Vagina (tissue), 2 donors: ENCODE measurements at regions not wholly inside any gene's neighbourhood (a gene's known extent, or its start where the extent isn't known, plus 50 kb on each side); places are given as distances from the start of the nearest gene placed in this dataset.

Experiments used
- DNase-seq, 2 donors: peaks; one replicate each; pipeline ENCODE4 v3.0.0-alpha.2; 2017; ENCODE audit errors: extremely low spot score in 2 of 2
- H3K27ac ChIP-seq: fragments of 200-600 bp; sonication (generic); one replicate; pipeline ENCODE4 v1.5.1; 2019
- H3K27me3 ChIP-seq: fragments of 200-600 bp; sonication (generic); one replicate; pipeline ENCODE4 v1.5.1; 2019
- H3K36me3 ChIP-seq, 2 donors: fragments of 200-600 bp; sonication (generic); one replicate each; pipeline ENCODE4 v1.5.1; 2017 to 2019
- H3K4me1 ChIP-seq: fragments of 200-600 bp; sonication (generic); one replicate; pipeline ENCODE4 v1.5.1; 2019
- H3K4me3 ChIP-seq, 2 donors: fragments of 200-600 bp; sonication (generic); 1 replicate in 1 of 2; 2 replicates in 1 of 2; pipeline ENCODE4 v1.5.1; 2016 to 2019
- H3K9me3 ChIP-seq: fragments of 200-600 bp; sonication (generic); one replicate; pipeline ENCODE4 v1.5.1; 2019
- CTCF ChIP-seq, 3 experiments: fragments of 450-650 bp in 2 of 3; fragments of 200-600 bp in 1 of 3; sonication (generic) in 1 of 3; IDR thresholded peaks; one replicate each; pipeline ENCODE4 v1.5.1; 2017 to 2019; ENCODE audit warnings: antibody characterized with exemption in 3 of 3, mild to moderate bottlenecking in 2 of 3, moderate library complexity in 2 of 3
- POLR2A ChIP-seq, 2 donors: fragments of 450-650 bp; IDR thresholded peaks; one replicate each; pipeline ENCODE4 v1.6.1; 2017; ENCODE audit warnings: antibody characterized with exemption in 2 of 2, mild to moderate bottlenecking in 2 of 2, moderate library complexity in 2 of 2
- POLR2AphosphoS5 ChIP-seq, 2 donors: sonication (generic); formaldehyde crosslinking; IDR thresholded peaks; one replicate each; pipeline ENCODE4 v1.9.0; 2017; ENCODE audit warnings: antibody characterized with exemption in 2 of 2, mild to moderate bottlenecking in 2 of 2, low read depth in 1 of 2; ENCODE audit not compliant: insufficient read depth in 1 of 2
- intact Hi-C: fragments of 100-400 bp; cut with DNase I; formaldehyde crosslinking; loops from one replicate; pipeline ENCODE4 v1.15.1; 2023

GRCh38 chr12:97335115-97335514 is 127.5 kb upstream of the RMST start:
- no peaks in the 10 kb centered on the region for H3K27me3 ChIP-seq
- no peaks in the 10 kb centered on the region for H3K4me1 ChIP-seq
- H3K27ac ChIP-seq, result no peak overlapping the region
- no peaks in the 10 kb centered on the region for H3K9me3 ChIP-seq
- no peak for DNase-seq
- TF ChIP-seq CTCF (IDR thresholded peaks at IDR 0.05), result no peak
- TF ChIP-seq POLR2AphosphoS5 (IDR thresholded peaks at IDR 0.05; ENCODE audit: insufficient read depth in 1 of 2, low read depth in 1 of 2), result no peak
- no peak for TF ChIP-seq POLR2A (IDR thresholded peaks at IDR 0.05)
- intact Hi-C loops, result no loop called here
- no peaks in the 10 kb centered on the region for H3K36me3 ChIP-seq
- no peak overlapping the region for H3K4me3 ChIP-seq

- intact Hi-C loops, result no loop called here
- Histone ChIP-seq H3K4me3 (no peak overlapping the region), H3K36me3 (no peaks in the 10 kb centered on the region), H3K27me3 (no peaks in the 10 kb centered on the region), H3K4me1 (no peaks in the 10 kb centered on the region), H3K27ac (no peak overlapping the region), H3K9me3 (no peaks in the 10 kb centered on the region)
- DNase-seq, result no peak
- no peak for TF ChIP-seq CTCF (IDR thresholded peaks at IDR 0.05)
- TF ChIP-seq POLR2AphosphoS5 (IDR thresholded peaks at IDR 0.05; ENCODE audit: insufficient read depth in 1 of 2, low read depth in 1 of 2), result no peak
- TF ChIP-seq POLR2A (IDR thresholded peaks at IDR 0.05), result no peak
Observed at GRCh38 chr12:97336900-97337751, 125.5 kb upstream of the RMST start.

DNA sequence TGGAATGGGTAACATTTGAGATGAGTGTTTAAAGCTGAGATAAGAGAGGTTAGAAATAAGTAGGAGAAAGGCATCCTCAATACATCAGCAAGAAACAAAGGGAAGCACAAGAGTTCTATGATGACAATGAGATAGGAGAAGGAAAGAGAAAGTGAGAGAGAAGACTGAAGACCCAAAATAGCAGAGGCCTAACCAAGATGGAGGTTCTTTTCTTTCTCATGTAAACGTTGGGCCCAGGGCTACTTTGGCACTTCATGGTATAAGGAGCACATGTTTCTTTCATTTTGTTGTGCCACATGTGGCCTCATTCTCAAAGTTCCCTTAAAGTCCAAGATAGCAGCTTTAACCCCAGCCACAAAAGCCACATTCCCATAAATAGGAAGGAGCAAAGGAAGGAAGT is 120.5 kb upstream of the RMST start:
- intact Hi-C loops, result no loop called here
- H3K9me3 ChIP-seq, result no peaks in the 10 kb centered on the region
- no peak for DNase-seq
- no peaks in the 10 kb centered on the region for H3K4me1 ChIP-seq
- no peaks in the 10 kb centered on the region for H3K27me3 ChIP-seq
- TF ChIP-seq POLR2AphosphoS5 (IDR thresholded peaks at IDR 0.05; ENCODE audit: insufficient read depth in 1 of 2, low read depth in 1 of 2) (no peak), POLR2A (IDR thresholded peaks at IDR 0.05) (no peak), CTCF (IDR thresholded peaks at IDR 0.05) (no peak)
- H3K27ac ChIP-seq, result no peak overlapping the region
- H3K36me3 ChIP-seq, result no peaks in the 10 kb centered on the region
- no peak overlapping the region for H3K4me3 ChIP-seq

GRCh38 chr12:97347956-97348355 is 114.6 kb upstream of the RMST start:
- DNase-seq, result no peak
- Histone ChIP-seq H3K27ac (no peak overlapping the region), H3K4me1 (no peaks in the 10 kb centered on the region), H3K4me3 (no peak overlapping the region), H3K36me3 (no peaks in the 10 kb centered on the region), H3K9me3 (no peaks in the 10 kb centered on the region), H3K27me3 (no peaks in the 10 kb centered on the region)
- intact Hi-C loops, result no loop called here
- TF ChIP-seq CTCF (IDR thresholded peaks at IDR 0.05), result no peak
- TF ChIP-seq POLR2A (IDR thresholded peaks at IDR 0.05), result no peak
- TF ChIP-seq POLR2AphosphoS5 (IDR thresholded peaks at IDR 0.05; ENCODE audit: insufficient read depth in 1 of 2, low read depth in 1 of 2), result no peak

- no peaks in the 10 kb centered on the region for H3K27me3 ChIP-seq
- TF ChIP-seq CTCF (IDR thresholded peaks at IDR 0.05) (no peak), POLR2A (IDR thresholded peaks at IDR 0.05) (no peak), POLR2AphosphoS5 (IDR thresholded peaks at IDR 0.05; ENCODE audit: insufficient read depth in 1 of 2, low read depth in 1 of 2) (no peak)
- no peaks in the 10 kb centered on the region for H3K4me1 ChIP-seq
- H3K4me3 ChIP-seq, result no peak overlapping the region
- intact Hi-C loops, result no loop called here
- no peak for DNase-seq
- H3K27ac ChIP-seq, result no peak overlapping the region
- H3K36me3 ChIP-seq, result no peaks in the 10 kb centered on the region
- H3K9me3 ChIP-seq, result no peaks in the 10 kb centered on the region
Observed at GRCh38 chr12:97358361-97358760, 104.2 kb upstream of the RMST start.
